Spinal cord (tissue), 9 donors: ENCODE measurements at regions not wholly inside any gene's neighbourhood (a gene's known extent, or its start where the extent isn't known, plus 50 kb on each side); places are given as distances from the start of the nearest gene placed in this dataset.
"Not testable (repeated sequence)": the region's sequence is repeated elsewhere in the genome, so short reads cannot be mapped to it uniquely, and the experiment has no call there.

Experiments used
- DNase-seq, 6 donors: peaks; one replicate each; pipeline versions ENCODE4 v3.0.0 to v3.0.0-alpha.2; 2013 to 2015; ENCODE audit warnings: low spot score in 6 of 6, low read depth in 4 of 6
- H3K27ac ChIP-seq: one replicate; pipeline ENCODE4 v1.5.1; 2013; ENCODE audit warnings: low read depth, low read length, control low read depth
- H3K27me3 ChIP-seq: one replicate; pipeline ENCODE4 v1.6.1; 2013; ENCODE audit warnings: low read length; ENCODE audit not compliant: control insufficient read depth, insufficient read depth
- H3K36me3 ChIP-seq: one replicate; pipeline ENCODE4 v1.6.1; 2013; ENCODE audit warnings: low read length; ENCODE audit not compliant: control insufficient read depth, insufficient read depth
- H3K4me1 ChIP-seq: one replicate; pipeline ENCODE4 v1.6.1; 2013; ENCODE audit warnings: low read length; ENCODE audit not compliant: control insufficient read depth, insufficient read depth
- H3K4me3 ChIP-seq: one replicate; pipeline ENCODE4 v1.5.1; 2013; ENCODE audit warnings: low read depth, low read length, control low read depth
- H3K9me3 ChIP-seq: one replicate; pipeline ENCODE4 v1.6.1; 2013; ENCODE audit warnings: low read length; ENCODE audit not compliant: control insufficient read depth, insufficient read depth
- WGBS: methylation state at CpG from one replicate; pipeline ENCODE4 v1.1.5; 2013; ENCODE audit warnings: missing lambda C conversion rate; ENCODE audit not compliant: insufficient coverage; 5-methylcytosine and 5-hydroxymethylcytosine counted together
- donor health status: healthy.

- WGBS: 93% methylated on average over 6 of the region's 8 CpGs
- Histone ChIP-seq H3K4me3 (no peak overlapping the region), H3K4me1 (peaks cover 5% of the 10 kb centered on the region), H3K36me3 (no peaks in the 10 kb centered on the region), H3K27me3 (no peaks in the 10 kb centered on the region), H3K27ac (no peak overlapping the region), H3K9me3 (peaks cover 2% of the 10 kb centered on the region)
- no peak for DNase-seq
These were observed 193.1 kb downstream of the HSD17B3 start for GRCh38 chr9:96108691-96109380.

DNA sequence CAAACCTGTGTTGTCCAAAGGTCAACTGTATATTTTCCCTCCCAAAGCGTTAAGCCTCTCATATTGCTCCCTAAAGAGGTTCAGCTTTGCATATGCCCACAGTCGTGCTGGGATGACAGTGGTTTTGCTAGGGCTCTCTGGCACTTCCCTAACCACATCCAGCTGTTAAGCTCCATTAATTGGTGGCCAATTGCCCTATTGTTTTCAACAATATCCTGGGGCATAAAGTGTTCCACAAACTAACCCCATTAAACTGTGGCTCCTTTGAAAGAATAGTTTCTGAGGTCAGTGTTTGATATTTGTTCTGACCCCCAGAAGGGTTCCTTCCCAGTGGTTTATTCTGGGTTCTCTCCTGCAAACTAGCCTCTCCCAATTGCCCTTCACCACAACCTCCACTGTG is 194.5 kb downstream of the HSD17B3 start:
- Histone ChIP-seq H3K27me3 (no peaks in the 10 kb centered on the region), H3K9me3 (peaks cover 2% of the 10 kb centered on the region), H3K4me1 (peaks cover 5% of the 10 kb centered on the region), H3K36me3 (no peaks in the 10 kb centered on the region), H3K27ac (no peak overlapping the region), H3K4me3 (no peak overlapping the region)
- DNase-seq: no peak
- 55% methylated on average over 2 of the region's 2 CpGs for WGBS

DNA sequence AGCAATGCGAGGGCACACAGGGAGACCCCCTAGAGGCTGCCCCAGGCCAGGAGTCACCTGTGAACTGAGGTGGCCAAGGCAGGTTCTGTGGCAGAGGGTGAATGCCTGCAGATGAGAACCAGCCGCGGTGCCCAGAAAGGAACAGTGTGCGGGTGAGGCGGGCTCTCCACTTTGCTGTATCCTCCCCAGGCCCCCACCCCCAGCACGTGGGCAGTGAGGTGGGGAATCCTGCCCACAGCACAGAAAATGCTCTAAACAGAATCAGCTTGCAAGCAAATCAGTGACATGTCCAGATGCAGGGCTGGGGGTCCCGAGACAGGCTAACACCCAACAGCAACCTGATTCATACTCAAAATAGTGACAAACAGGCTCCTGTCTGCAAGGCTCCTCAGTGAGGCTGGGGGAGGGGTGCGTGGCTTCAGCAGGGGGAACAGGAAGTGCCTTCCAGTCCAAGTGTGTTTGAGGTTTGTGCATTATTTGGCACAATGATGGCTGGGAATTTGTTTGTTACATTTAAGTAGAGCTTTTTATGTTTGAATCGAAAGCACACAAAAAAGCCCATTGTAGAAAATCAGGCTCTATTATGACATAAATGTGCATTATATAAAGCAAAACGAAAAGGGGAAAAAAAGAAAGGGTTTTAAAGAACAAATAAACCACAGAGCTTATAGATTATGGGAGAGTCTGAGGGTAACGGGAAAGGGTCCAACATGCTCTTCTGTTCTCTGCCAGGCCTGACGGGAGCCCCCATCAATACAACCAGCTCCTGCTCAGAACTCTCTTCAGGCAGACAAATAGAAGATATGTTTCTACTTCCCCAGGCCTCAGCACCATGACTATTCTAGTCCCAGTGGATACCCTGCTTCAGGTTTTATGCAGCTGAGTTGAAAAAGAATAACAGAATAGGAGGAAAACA is 201.3 kb downstream of the HSD17B3 start:
- Histone ChIP-seq H3K4me1 (peaks cover 13% of the 10 kb centered on the region), H3K9me3 (peaks cover 2% of the 10 kb centered on the region), H3K27ac (peak overlapping the region; percentile 76), H3K4me3 (no peak overlapping the region), H3K27me3 (no peaks in the 10 kb centered on the region), H3K36me3 (no peaks in the 10 kb centered on the region)
- peak in 2 of 6 donors; percentile 54 to 63 for DNase-seq
- 69% methylated on average over 3 of the region's 12 CpGs for WGBS

GRCh38 chr9:96090630-96091029 is 211.3 kb downstream of the HSD17B3 start:
- H3K36me3 ChIP-seq, H3K27me3 ChIP-seq, H3K27ac ChIP-seq, DNase-seq, H3K4me3 ChIP-seq, H3K9me3 ChIP-seq: not testable (repeated sequence)
- peaks cover 12% of the 10 kb centered on the region for H3K4me1 ChIP-seq
- no CpG with 5 or more reads among the region's 2 CpGs for WGBS

- Histone ChIP-seq H3K4me1 (peaks cover 12% of the 10 kb centered on the region), H3K4me3 (no peak overlapping the region), H3K27ac (no peak overlapping the region), H3K9me3 (no peaks in the 10 kb centered on the region), H3K27me3 (no peaks in the 10 kb centered on the region), H3K36me3 (no peaks in the 10 kb centered on the region)
- 83% methylated on average over 5 of the region's 5 CpGs for WGBS
- DNase-seq: no peak
These were observed 212.4 kb downstream of the HSD17B3 start for GRCh38 chr9:96089452-96090085.

GRCh38 chr9:96088510-96088909 is 213.0 kb downstream of the ERCC6L2 start:
- no peak overlapping the region for H3K27ac ChIP-seq
- H3K27me3 ChIP-seq: no peaks in the 10 kb centered on the region
- no peak for DNase-seq
- H3K4me1 ChIP-seq: peaks cover 15% of the 10 kb centered on the region
- H3K4me3 ChIP-seq: no peak overlapping the region
- no peaks in the 10 kb centered on the region for H3K9me3 ChIP-seq
- 92% methylated on average over 1 of the region's 4 CpGs for WGBS
- H3K36me3 ChIP-seq: no peaks in the 10 kb centered on the region

- no peak overlapping the region for H3K4me3 ChIP-seq
- no peaks in the 10 kb centered on the region for H3K36me3 ChIP-seq
- no peak overlapping the region for H3K27ac ChIP-seq
- H3K9me3 ChIP-seq: no peaks in the 10 kb centered on the region
- peaks cover 17% of the 10 kb centered on the region for H3K4me1 ChIP-seq
- 56% methylated on average over 2 of the region's 10 CpGs for WGBS
- H3K27me3 ChIP-seq: no peaks in the 10 kb centered on the region
- peak in 2 of 6 donors; percentile 34 to 78 for DNase-seq
These were observed 212.3 kb downstream of the ERCC6L2 start for GRCh38 chr9:96087669-96088299.

GRCh38 chr9:96086936-96087571 is 211.6 kb downstream of the ERCC6L2 start:
- Histone ChIP-seq H3K36me3 (no peaks in the 10 kb centered on the region), H3K4me1 (peaks cover 17% of the 10 kb centered on the region), H3K4me3 (no peak overlapping the region), H3K9me3 (no peaks in the 10 kb centered on the region), H3K27ac (no peak overlapping the region), H3K27me3 (no peaks in the 10 kb centered on the region)
- 74% methylated on average over 9 of the region's 16 CpGs for WGBS
- DNase-seq: no peak
